A673 (cell line): ENCODE measurements at regions not wholly inside any gene's neighbourhood (a gene's known extent, or its start where the extent isn't known, plus 50 kb on each side); places are given as distances from the start of the nearest gene placed in this dataset.
A peak's percentile ranks its signal among the peaks of the same experiment; 100 is the strongest.

ENCODE experiments used
- BruUV-seq: library from RNA; stranded (reverse); fragments of 400-500 nt; replicated peaks from 2 replicates; lab custom pipeline; 2021; lab: Mats Ljungman, UMichigan
- CTCF ChIA-PET: fragments of 300-600 bp; sonication (Branson Sonifier 250); formaldehyde crosslinking; loops from one replicate; lab custom pipeline; 2022; ENCODE audit warnings: antibody characterized with exemption; lab: Charles Lee
- POLR2A ChIA-PET: fragments of 300-600 bp; sonication (Branson Sonifier 250); formaldehyde crosslinking; loops from one replicate; lab custom pipeline; 2022; ENCODE audit warnings: antibody characterized with exemption; ENCODE audit not compliant: low non-redundant PET; lab: Charles Lee
- DNase-seq: peaks from one replicate; pipeline ENCODE4 v3.0.0-alpha.2; 2015; ENCODE audit warnings: low spot score
- H3K27ac ChIP-seq: fragments of 200-600 bp; sonication (generic); 2 replicates; pipeline ENCODE4 v1.5.1; 2016; ENCODE audit warnings: mixed run types, low read depth, mild to moderate bottlenecking, mixed read lengths, antibody characterized with exemption, low read length; ENCODE audit not compliant: poor library complexity, severe bottlenecking
- H3K27me3 ChIP-seq: fragments of 200-600 bp; sonication (generic); replicated peaks from 2 replicates; pipeline ENCODE4 v1.6.1; 2017; ENCODE audit warnings: mixed run types, low read depth, mild to moderate bottlenecking, mixed read lengths, antibody characterized with exemption, low read length; ENCODE audit not compliant: insufficient read depth, poor library complexity
- H3K36me3 ChIP-seq: fragments of 200-600 bp; sonication (generic); 2 replicates; pipeline ENCODE4 v1.6.1; 2016; ENCODE audit warnings: mixed run types, mild to moderate bottlenecking, mixed read lengths, antibody characterized with exemption, low read length; ENCODE audit not compliant: insufficient read depth, poor library complexity, severe bottlenecking
- H3K4me1 ChIP-seq: fragments of 200-600 bp; sonication (generic); 2 replicates; pipeline ENCODE4 v1.6.1; 2017; ENCODE audit warnings: mixed run types, mild to moderate bottlenecking, mixed read lengths, antibody characterized with exemption, low read length; ENCODE audit not compliant: insufficient read depth, poor library complexity, severe bottlenecking
- H3K4me3 ChIP-seq: fragments of 200-600 bp; sonication (generic); 2 replicates; pipeline ENCODE4 v1.5.1; 2016; ENCODE audit warnings: low read depth, mixed run types, mild to moderate bottlenecking, mixed read lengths, low read length; ENCODE audit not compliant: poor library complexity, severe bottlenecking
- H3K9me3 ChIP-seq: fragments of 200-600 bp; sonication (generic); 2 replicates; pipeline ENCODE4 v1.6.1; 2016; ENCODE audit warnings: mixed run types, low read depth, mild to moderate bottlenecking, mixed read lengths, antibody characterized with exemption, low read length; ENCODE audit not compliant: poor library complexity, severe bottlenecking
- EZH2 ChIP-seq: fragments of 200-600 bp; sonication (generic); IDR thresholded peaks from 2 replicates; pipeline ENCODE4 v1.6.1; 2017; ENCODE audit warnings: borderline replicate concordance, low read depth, mild to moderate bottlenecking, mixed read lengths, antibody characterized with exemption, low read length; ENCODE audit not compliant: poor library complexity, severe bottlenecking
- intact Hi-C: fragments of 100-400 bp; cut with micrococcal nuclease; formaldehyde crosslinking; loops from one replicate; pipeline ENCODE4 v1.10.0; 2022; ENCODE audit not compliant: unreplicated experiment
- TF ChIP-seq, protein P1 (sequence below): fragments of 300-800, 200-600 bp; sonication (generic); conservative IDR thresholded peaks from 2 replicates; pipeline ENCODE4 v1.5.1; 2017; ENCODE audit warnings: low read depth, mild to moderate bottlenecking, antibody characterized with exemption, low read length, moderate library complexity, mixed read lengths

DNA sequence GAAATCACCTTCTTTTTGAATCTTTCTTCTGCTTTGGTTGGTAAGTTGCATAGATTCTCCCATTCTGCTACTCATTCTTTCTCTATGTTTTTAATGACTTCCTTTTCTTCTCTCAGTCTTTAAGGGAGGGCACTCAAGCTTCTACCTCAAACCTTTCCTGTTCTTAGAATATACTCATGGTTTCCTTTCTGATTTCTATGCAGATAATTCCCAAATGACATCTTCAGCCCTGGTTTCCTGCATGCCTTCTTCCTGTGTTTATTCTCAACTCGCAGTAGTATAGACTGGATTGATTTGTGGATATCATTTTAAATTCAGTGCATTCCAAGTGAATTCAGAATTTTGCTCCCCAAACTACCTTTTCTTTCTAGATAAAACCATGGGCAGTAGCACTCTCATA, 803.6 kb downstream of the METTL15 start:
- BruUV-seq, result no TSS peak
- ChIA-PET CTCF (no interaction called here), POLR2A (no interaction called here)
- no peak overlapping the region for H3K4me3 ChIP-seq
- H3K36me3 ChIP-seq, result no peaks in the 10 kb centered on the region
- TF ChIP-seq, protein P1, sequence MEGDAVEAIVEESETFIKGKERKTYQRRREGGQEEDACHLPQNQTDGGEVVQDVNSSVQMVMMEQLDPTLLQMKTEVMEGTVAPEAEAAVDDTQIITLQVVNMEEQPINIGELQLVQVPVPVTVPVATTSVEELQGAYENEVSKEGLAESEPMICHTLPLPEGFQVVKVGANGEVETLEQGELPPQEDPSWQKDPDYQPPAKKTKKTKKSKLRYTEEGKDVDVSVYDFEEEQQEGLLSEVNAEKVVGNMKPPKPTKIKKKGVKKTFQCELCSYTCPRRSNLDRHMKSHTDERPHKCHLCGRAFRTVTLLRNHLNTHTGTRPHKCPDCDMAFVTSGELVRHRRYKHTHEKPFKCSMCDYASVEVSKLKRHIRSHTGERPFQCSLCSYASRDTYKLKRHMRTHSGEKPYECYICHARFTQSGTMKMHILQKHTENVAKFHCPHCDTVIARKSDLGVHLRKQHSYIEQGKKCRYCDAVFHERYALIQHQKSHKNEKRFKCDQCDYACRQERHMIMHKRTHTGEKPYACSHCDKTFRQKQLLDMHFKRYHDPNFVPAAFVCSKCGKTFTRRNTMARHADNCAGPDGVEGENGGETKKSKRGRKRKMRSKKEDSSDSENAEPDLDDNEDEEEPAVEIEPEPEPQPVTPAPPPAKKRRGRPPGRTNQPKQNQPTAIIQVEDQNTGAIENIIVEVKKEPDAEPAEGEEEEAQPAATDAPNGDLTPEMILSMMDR, result no peak
- no peak for TF ChIP-seq EZH2
- peak overlapping the region; percentile 32 for H3K27ac ChIP-seq
- H3K9me3 ChIP-seq, result no peaks in the 10 kb centered on the region
- no peaks in the 10 kb centered on the region for H3K27me3 ChIP-seq
- intact Hi-C loops, result no loop called here
- H3K4me1 ChIP-seq, result peaks cover 20% of the 10 kb centered on the region
- DNase-seq, result peak; percentile 81

DNA sequence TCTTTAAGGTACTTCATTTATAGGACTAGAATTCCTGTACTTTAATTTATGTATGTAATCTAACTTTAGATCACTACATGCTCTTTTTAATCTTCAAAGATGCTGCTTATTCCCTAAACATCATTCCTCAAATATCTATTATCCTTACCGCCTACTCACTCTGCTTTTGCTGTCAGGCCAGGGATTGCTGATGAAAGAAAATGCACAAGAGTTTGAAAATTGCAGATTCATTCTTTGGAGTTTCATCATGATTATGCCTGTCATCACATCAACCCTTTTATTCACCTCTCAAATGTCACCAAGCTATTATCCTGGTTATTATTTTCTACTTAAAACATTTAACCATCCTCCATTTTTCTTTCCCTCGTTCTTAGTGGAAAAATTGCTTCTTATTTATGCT, 802.7 kb downstream of the METTL15 start:
- no peaks in the 10 kb centered on the region for H3K27me3 ChIP-seq
- ChIA-PET POLR2A (interaction anchor here (0.6 kb wide), 1 partner anchor 42 kb away, joined by 4 read pairs; no protein-coding TSS in a partner anchor), CTCF (no interaction called here)
- H3K4me3 ChIP-seq, result no peak overlapping the region
- intact Hi-C loops, result no loop called here
- H3K9me3 ChIP-seq, result no peaks in the 10 kb centered on the region
- no TSS peak for BruUV-seq
- H3K4me1 ChIP-seq, result peaks cover 20% of the 10 kb centered on the region
- H3K27ac ChIP-seq, result no peak overlapping the region
- TF ChIP-seq, protein P1, result no peak
- TF ChIP-seq EZH2, result no peak
- peak; percentile 51 for DNase-seq
- H3K36me3 ChIP-seq, result no peaks in the 10 kb centered on the region

DNA sequence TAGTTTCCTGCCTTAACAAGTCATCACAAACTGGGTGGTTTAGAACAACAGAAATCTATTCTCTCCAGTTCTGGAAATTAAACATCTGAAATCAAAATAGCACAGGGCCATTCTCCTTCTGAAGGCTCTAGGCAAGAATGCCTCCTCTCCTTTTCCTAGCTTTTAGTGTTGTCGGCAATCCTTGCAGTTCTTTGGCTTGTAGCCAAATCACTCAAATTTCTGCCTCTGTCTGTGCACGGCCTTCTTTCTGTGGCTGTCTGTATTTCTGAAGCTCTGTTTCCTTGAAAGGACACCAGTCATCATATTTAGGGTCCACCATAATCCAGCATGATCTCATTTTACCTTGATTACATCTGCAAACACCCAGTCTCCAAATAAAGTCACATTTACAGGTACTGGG, 795.5 kb downstream of the METTL15 start:
- DNase-seq, result peak; percentile 78
- TF ChIP-seq, protein P1, result no peak
- TF ChIP-seq EZH2, result no peak
- no TSS peak for BruUV-seq

More for the DNA sequence above, 795.5 kb downstream of the METTL15 start:
- Histone ChIP-seq H3K9me3 (no peaks in the 10 kb centered on the region), H3K27me3 (no peaks in the 10 kb centered on the region), H3K36me3 (no peaks in the 10 kb centered on the region), H3K4me1 (no peaks in the 10 kb centered on the region), H3K4me3 (no peak overlapping the region), H3K27ac (no peak overlapping the region)
- POLR2A ChIA-PET, result no interaction called here
- CTCF ChIA-PET, result interaction anchor here (0.8 kb wide), 1 partner anchor 256 kb away, joined by 3 read pairs; no protein-coding TSS in a partner anchor
- intact Hi-C loops, result loop anchor here (10.0 kb wide), 1 partner anchor 1209 kb away; no protein-coding TSS in a partner anchor
